Neural cell (in vitro differentiated cells): ENCODE measurements at regions not wholly inside any gene's neighbourhood (a gene's known extent, or its start where the extent isn't known, plus 50 kb on each side); places are given as distances from the start of the nearest gene placed in this dataset.

Experiments
- H2AFZ ChIP-seq: fragments of 200-600, 300-800 bp; sonication (generic), shearing (Covaris generic); 2 replicates; pipeline ENCODE4 v1.6.0; 2014; ENCODE audit warnings: low read depth, mild to moderate bottlenecking, antibody characterized with exemption, low read length, moderate library complexity
- H3F3A ChIP-seq: fragments of 200-600 bp; shearing (Covaris generic); 2 replicates; pipeline ENCODE4 v1.6.1; 2016; ENCODE audit warnings: mild to moderate bottlenecking, moderate library complexity, mixed read lengths, antibody characterized with exemption, low read length; ENCODE audit not compliant: insufficient read depth, poor library complexity, severe bottlenecking
- H3K27ac ChIP-seq: fragments of 200-600, 300-800 bp; sonication (generic), shearing (Covaris generic); 2 replicates; pipeline ENCODE4 v1.5.1; 2014; ENCODE audit warnings: mild to moderate bottlenecking, low read length, moderate library complexity
- H3K27me3 ChIP-seq: fragments of 300-800, 200-600 bp; sonication (generic), shearing (Covaris generic); 2 replicates; pipeline ENCODE4 v1.6.0; 2014; ENCODE audit warnings: mild to moderate bottlenecking, low read depth, low read length, moderate library complexity; ENCODE audit not compliant: insufficient read depth
- H3K36me3 ChIP-seq: fragments of 300-800, 200-600 bp; sonication (generic), shearing (Covaris generic); 2 replicates; pipeline ENCODE4 v1.5.1; 2014; ENCODE audit warnings: mild to moderate bottlenecking, antibody characterized with exemption, low read length, moderate library complexity; ENCODE audit not compliant: insufficient read depth
- H3K4me2 ChIP-seq: fragments of 300-800, 200-600 bp; sonication (generic), shearing (Covaris generic); 2 replicates; pipeline ENCODE4 v1.6.0; 2014; ENCODE audit warnings: mild to moderate bottlenecking, low read length
- H3K4me3 ChIP-seq: fragments of 300-800, 200-600 bp; sonication (generic), shearing (Covaris generic); 2 replicates; pipeline ENCODE4 v1.5.1; 2014; ENCODE audit warnings: mild to moderate bottlenecking, low read length, moderate library complexity
- H3K79me2 ChIP-seq: fragments of 200-600 bp; shearing (Covaris generic); replicated peaks from 2 replicates; pipeline ENCODE4 v1.6.0; 2014; ENCODE audit warnings: mild to moderate bottlenecking, low read length, moderate library complexity; ENCODE audit not compliant: insufficient read depth
- H3K9ac ChIP-seq: fragments of 300-800, 200-600 bp; sonication (generic), shearing (Covaris generic); 2 replicates; pipeline ENCODE4 v1.6.1; 2016; ENCODE audit warnings: mild to moderate bottlenecking, low read length, mixed read lengths
- H3K9me2 ChIP-seq: fragments of 200-600 bp; shearing (Covaris generic); 2 replicates; pipeline ENCODE4 v1.6.1; 2016; ENCODE audit warnings: mild to moderate bottlenecking, low read length, mixed read lengths; ENCODE audit not compliant: insufficient read depth
- H3K9me3 ChIP-seq: fragments of 200-600, 300-800 bp; sonication (generic), shearing (Covaris generic); 2 replicates; pipeline ENCODE4 v1.6.1; 2016; ENCODE audit warnings: mild to moderate bottlenecking, mixed run types, low read length, moderate library complexity, mixed read lengths
- H4K20me1 ChIP-seq: fragments of 200-600 bp; shearing (Covaris generic); 2 replicates; pipeline ENCODE4 v1.6.1; 2016; ENCODE audit warnings: mild to moderate bottlenecking, mixed run types; ENCODE audit not compliant: insufficient read depth
- CTCF ChIP-seq: fragments of 450-650 bp; IDR thresholded peaks from 2 replicates; pipeline ENCODE4 v1.5.1; 2014; ENCODE audit warnings: antibody characterized with exemption, mild to moderate bottlenecking, moderate library complexity; ENCODE audit not compliant: poor library complexity, severe bottlenecking
- EP300 ChIP-seq: fragments of 450-650 bp; conservative IDR thresholded peaks from 2 replicates; pipeline ENCODE4 v1.6.1; 2014; ENCODE audit warnings: antibody characterized with exemption, mild to moderate bottlenecking, moderate library complexity; ENCODE audit not compliant: poor library complexity, severe bottlenecking
- EZH2 ChIP-seq: fragments of 200-600, 300-800 bp; shearing (Covaris generic), sonication (generic); IDR thresholded peaks from 2 replicates; pipeline ENCODE4 v1.6.1; 2014; ENCODE audit warnings: antibody characterized with exemption, low read length, borderline replicate concordance, mild to moderate bottlenecking; ENCODE audit not compliant: insufficient read depth, poor library complexity, severe bottlenecking
- MXI1 ChIP-seq: fragments of 450-650 bp; conservative IDR thresholded peaks from 2 replicates; pipeline ENCODE4 v1.6.1; 2014; ENCODE audit warnings: antibody characterized with exemption, mild to moderate bottlenecking; ENCODE audit not compliant: poor library complexity, severe bottlenecking
- POLR2AphosphoS5 ChIP-seq: IDR thresholded peaks from 2 replicates; pipeline ENCODE4 v1.6.1; 2012
- RAD21 ChIP-seq: fragments of 450-650 bp; conservative IDR thresholded peaks from 2 replicates; pipeline ENCODE4 v1.6.1; 2014; ENCODE audit warnings: antibody characterized with exemption, mild to moderate bottlenecking, moderate library complexity
- TAF1 ChIP-seq: IDR thresholded peaks from 2 replicates; pipeline ENCODE4 v1.6.1; 2012; ENCODE audit warnings: low read depth
- TF ChIP-seq, protein P1 (sequence below): IDR thresholded peaks from 2 replicates; pipeline ENCODE4 v1.6.1; 2012; ENCODE audit warnings: borderline replicate concordance

DNA sequence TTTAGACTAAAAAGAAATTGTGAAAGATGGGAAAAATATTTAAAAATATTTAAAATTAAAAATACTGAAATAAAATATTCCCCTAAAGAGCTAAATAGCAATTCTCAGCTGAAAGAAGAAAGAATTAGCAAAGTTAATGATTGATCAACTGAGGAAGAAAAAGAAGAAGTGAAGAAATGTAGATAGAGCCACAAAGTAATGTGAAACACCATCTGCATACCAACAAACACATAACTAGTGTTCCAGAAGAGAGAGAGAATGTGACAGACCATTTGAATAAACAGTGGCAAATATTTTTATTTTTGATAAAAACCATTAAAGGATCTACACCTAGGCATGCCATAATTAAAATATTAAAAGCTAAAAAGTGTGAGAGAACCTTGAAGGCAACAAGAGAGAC is 784.5 kb upstream of the ZWINT start:
- Histone ChIP-seq H3K36me3 (no peaks in the 10 kb centered on the region), H3K27ac (no peak overlapping the region), H3K9me3 (no peaks in the 10 kb centered on the region), H3K79me2 (no peaks in the 10 kb centered on the region), H3K27me3 (no peaks in the 10 kb centered on the region), H3K4me3 (no peak overlapping the region), H3K4me2 (no peak overlapping the region), H2AFZ (no peak overlapping the region), H3F3A (no peaks in the 10 kb centered on the region), H4K20me1 (no peaks in the 10 kb centered on the region), H3K9ac (no peak overlapping the region), H3K9me2 (no peaks in the 10 kb centered on the region)
- no peak for TF ChIP-seq CTCF
- TF ChIP-seq, protein P1, sequence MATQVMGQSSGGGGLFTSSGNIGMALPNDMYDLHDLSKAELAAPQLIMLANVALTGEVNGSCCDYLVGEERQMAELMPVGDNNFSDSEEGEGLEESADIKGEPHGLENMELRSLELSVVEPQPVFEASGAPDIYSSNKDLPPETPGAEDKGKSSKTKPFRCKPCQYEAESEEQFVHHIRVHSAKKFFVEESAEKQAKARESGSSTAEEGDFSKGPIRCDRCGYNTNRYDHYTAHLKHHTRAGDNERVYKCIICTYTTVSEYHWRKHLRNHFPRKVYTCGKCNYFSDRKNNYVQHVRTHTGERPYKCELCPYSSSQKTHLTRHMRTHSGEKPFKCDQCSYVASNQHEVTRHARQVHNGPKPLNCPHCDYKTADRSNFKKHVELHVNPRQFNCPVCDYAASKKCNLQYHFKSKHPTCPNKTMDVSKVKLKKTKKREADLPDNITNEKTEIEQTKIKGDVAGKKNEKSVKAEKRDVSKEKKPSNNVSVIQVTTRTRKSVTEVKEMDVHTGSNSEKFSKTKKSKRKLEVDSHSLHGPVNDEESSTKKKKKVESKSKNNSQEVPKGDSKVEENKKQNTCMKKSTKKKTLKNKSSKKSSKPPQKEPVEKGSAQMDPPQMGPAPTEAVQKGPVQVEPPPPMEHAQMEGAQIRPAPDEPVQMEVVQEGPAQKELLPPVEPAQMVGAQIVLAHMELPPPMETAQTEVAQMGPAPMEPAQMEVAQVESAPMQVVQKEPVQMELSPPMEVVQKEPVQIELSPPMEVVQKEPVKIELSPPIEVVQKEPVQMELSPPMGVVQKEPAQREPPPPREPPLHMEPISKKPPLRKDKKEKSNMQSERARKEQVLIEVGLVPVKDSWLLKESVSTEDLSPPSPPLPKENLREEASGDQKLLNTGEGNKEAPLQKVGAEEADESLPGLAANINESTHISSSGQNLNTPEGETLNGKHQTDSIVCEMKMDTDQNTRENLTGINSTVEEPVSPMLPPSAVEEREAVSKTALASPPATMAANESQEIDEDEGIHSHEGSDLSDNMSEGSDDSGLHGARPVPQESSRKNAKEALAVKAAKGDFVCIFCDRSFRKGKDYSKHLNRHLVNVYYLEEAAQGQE: no peak
- TF ChIP-seq MXI1: no peak
- no peak for TF ChIP-seq RAD21

DNA sequence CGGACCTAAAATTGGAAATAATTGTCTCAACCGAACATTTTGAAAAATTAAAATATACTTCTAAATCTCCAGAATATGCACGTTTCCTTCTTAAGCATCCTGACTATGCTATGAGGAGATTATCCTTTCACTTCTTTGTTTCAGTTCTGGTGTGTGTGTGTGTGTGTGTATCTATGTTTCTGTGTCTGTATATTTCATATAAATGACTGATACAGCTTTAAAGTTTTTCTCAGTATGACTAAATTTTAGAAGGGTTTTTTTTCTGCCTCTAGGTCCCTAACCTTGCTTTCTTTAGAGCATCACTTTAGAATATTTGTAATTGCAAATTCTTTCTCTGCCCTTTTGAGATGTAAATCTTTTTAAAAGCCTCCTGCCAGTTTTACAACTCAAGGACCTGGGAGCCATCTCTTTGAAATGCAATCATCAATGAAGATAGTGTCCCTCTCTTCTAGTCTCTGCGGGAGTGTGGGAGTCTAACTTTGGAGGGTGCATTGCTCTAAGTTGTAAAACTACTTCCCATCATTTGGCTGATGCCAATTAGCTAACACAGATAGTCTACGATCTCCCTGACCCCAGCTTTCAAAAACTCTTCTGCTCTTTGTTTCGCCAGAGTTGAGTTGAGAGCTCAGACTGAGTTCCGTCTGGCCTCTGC is 782.0 kb upstream of the ZWINT start:
- Histone ChIP-seq H2AFZ (no peak overlapping the region), H3K4me3 (no peak overlapping the region), H4K20me1 (no peaks in the 10 kb centered on the region), H3K9ac (no peak overlapping the region), H3K9me3 (no peaks in the 10 kb centered on the region), H3K79me2 (no peaks in the 10 kb centered on the region), H3K4me2 (no peak overlapping the region), H3K27me3 (no peaks in the 10 kb centered on the region), H3F3A (no peaks in the 10 kb centered on the region), H3K9me2 (no peaks in the 10 kb centered on the region), H3K27ac (no peak overlapping the region), H3K36me3 (no peaks in the 10 kb centered on the region)
- TF ChIP-seq TAF1 (no peak), EP300 (no peak), CTCF (no peak), POLR2AphosphoS5 (no peak), EZH2 (no peak), MXI1 (no peak)
